HL-60 (cell line): ENCODE measurements at regions not wholly inside any gene's neighbourhood (a gene's known extent, or its start where the extent isn't known, plus 50 kb on each side); places are given as distances from the start of the nearest gene placed in this dataset.

Experiments used
- DNase-seq, 2 experiments: peaks; one replicate each; pipeline ENCODE4 v3.0.0-alpha.2; 2010 to 2020; ENCODE audit warnings: low read depth in 1 of 2, low spot score in 1 of 2
- H3K27ac ChIP-seq: fragments of 250-450 bp; sonication (Bioruptor Pico); replicated peaks from 2 replicates; pipeline ENCODE4 v1.5.1; 2020; ENCODE audit warnings: mild to moderate bottlenecking, moderate library complexity
- H3K27me3 ChIP-seq: fragments of 250-450 bp; sonication (Bioruptor Pico); 2 replicates; pipeline ENCODE4 v1.5.1; 2021; ENCODE audit warnings: mild to moderate bottlenecking, moderate library complexity; ENCODE audit not compliant: insufficient read depth, poor library complexity, severe bottlenecking
- H3K4me3 ChIP-seq: replicated peaks from 2 replicates; pipeline ENCODE4 v1.5.1; 2011; ENCODE audit warnings: mild to moderate bottlenecking, control low read depth, low read length; ENCODE audit not compliant: insufficient read depth
- CTCF ChIP-seq: IDR thresholded peaks from one replicate; pipeline ENCODE4 v1.5.1; 2011; ENCODE audit warnings: low read length, control low read depth, inconsistent platforms; ENCODE audit not compliant: insufficient read depth
- GABPA ChIP-seq: IDR thresholded peaks from 2 replicates; pipeline ENCODE4 v1.6.1; 2012; ENCODE audit warnings: low read depth
- POLR2AphosphoS5 ChIP-seq: IDR thresholded peaks from 2 replicates; pipeline ENCODE4 v1.6.1; 2012; ENCODE audit warnings: low read depth
- REST ChIP-seq: IDR thresholded peaks from 2 replicates; pipeline ENCODE4 v1.6.1; 2012; ENCODE audit warnings: low read depth; ENCODE audit not compliant: insufficient replicate concordance
- SPI1 ChIP-seq: IDR thresholded peaks from 2 replicates; pipeline ENCODE4 v1.6.1; 2012; ENCODE audit warnings: low read depth, mild to moderate bottlenecking, borderline replicate concordance

GRCh38 chr13:33438918-33439317 lies 153.4 kb upstream of the STARD13 start:
- Histone ChIP-seq H3K27ac (no peak overlapping the region), H3K27me3 (no peaks in the 10 kb centered on the region), H3K4me3 (no peak overlapping the region)
- no peak for DNase-seq
- TF ChIP-seq GABPA (no peak), SPI1 (no peak), REST (no peak), POLR2AphosphoS5 (no peak), CTCF (no peak)

- Histone ChIP-seq H3K27ac (no peak overlapping the region), H3K4me3 (no peak overlapping the region), H3K27me3 (no peaks in the 10 kb centered on the region)
- DNase-seq = no peak
- no peak for TF ChIP-seq REST
- no peak for TF ChIP-seq GABPA
- no peak for TF ChIP-seq SPI1
- TF ChIP-seq CTCF = no peak
- no peak for TF ChIP-seq POLR2AphosphoS5
Measured at GRCh38 chr13:33441015-33441414, 155.5 kb upstream of the STARD13 start.

- Histone ChIP-seq H3K4me3 (no peak overlapping the region), H3K27me3 (no peaks in the 10 kb centered on the region), H3K27ac (no peak overlapping the region)
- no peak for DNase-seq
- no peak for TF ChIP-seq POLR2AphosphoS5
- no peak for TF ChIP-seq GABPA
- no peak for TF ChIP-seq CTCF
- TF ChIP-seq SPI1 = no peak
- TF ChIP-seq REST = no peak
Measured at GRCh38 chr13:33445024-33445423, 159.5 kb upstream of the STARD13 start.
